GM12878 (cell line): ENCODE measurements at regions not wholly inside any gene's neighbourhood (a gene's known extent, or its start where the extent isn't known, plus 50 kb on each side); places are given as distances from the start of the nearest gene placed in this dataset.

Experiments used
- ATAC-seq: fragments of 200-7000 bp; cut with Tn5 transposase; 3 replicates; pipeline ENCODE4 v1.9.1; 2020; ENCODE audit warnings: mild to moderate bottlenecking, moderate library complexity
- BruUV-seq: library from RNA; stranded (reverse); fragments of 400-500 nt; replicated peaks from 2 replicates; lab custom pipeline; 2021; lab: Mats Ljungman, UMichigan
- CTCF ChIA-PET: fragments of 300-600 bp; sonication (Branson Sonifier 250); formaldehyde crosslinking; extraction: SDS; loops from one replicate; lab custom pipeline; 2021; ENCODE audit warnings: inconsistent platforms; lab: Yijun Ruan, JAX
- POLR2A ChIA-PET: fragments of 350-600 bp; formaldehyde crosslinking; extraction: SDS; loops from one replicate; lab custom pipeline; 2021; ENCODE audit warnings: inconsistent platforms; lab: Charles Lee
- RAD21 ChIA-PET: fragments of 300-600 bp; sonication (Branson Sonifier 250); formaldehyde crosslinking; loops from one replicate; lab custom pipeline; 2023; ENCODE audit warnings: antibody characterized with exemption; ENCODE audit not compliant: unreplicated experiment; lab: Charles Lee
- SMC1A ChIA-PET: fragments of 300-600 bp; sonication (Branson Sonifier 250); formaldehyde crosslinking; loops from one replicate; lab custom pipeline; 2023; ENCODE audit not compliant: unreplicated experiment, uncharacterized antibody; lab: Charles Lee
- DNase-seq: peaks from one replicate; pipeline ENCODE4 v3.0.0-alpha.2; 2011; ENCODE audit warnings: low read depth, low spot score
- FAIRE-seq: peaks from 3 replicates; lab custom pipeline; 2011; peaks lifted over from hg19 to GRCh38; lab: Jason Lieb, UNC
- H2AFZ ChIP-seq: 2 replicates; pipeline ENCODE4 v1.6.0; 2011; ENCODE audit warnings: low read depth, low read length, control low read depth; ENCODE audit not compliant: control insufficient read depth
- H3K27ac ChIP-seq: 2 replicates; pipeline ENCODE4 v1.5.1; 2011; ENCODE audit warnings: control low read depth; ENCODE audit not compliant: control insufficient read depth, insufficient read depth
- H3K27me3 ChIP-seq, 2 experiments: replicated peaks in 1 of 2; 2 replicates each; pipeline versions ENCODE4 v1.6.0 to v1.6.1; 2011; ENCODE audit warnings: low read length in 1 of 2; ENCODE audit not compliant: control insufficient read depth in 2 of 2, insufficient read depth in 2 of 2
- H3K36me3 ChIP-seq, 2 experiments: 2 replicates each; pipeline ENCODE4 v1.5.1; 2011; ENCODE audit warnings: low read length in 1 of 2; ENCODE audit not compliant: control insufficient read depth in 2 of 2, insufficient read depth in 2 of 2
- H3K4me1 ChIP-seq: 2 replicates; pipeline ENCODE4 v1.6.1; 2011; ENCODE audit warnings: mild to moderate bottlenecking, low read length, moderate library complexity, mixed read lengths; ENCODE audit not compliant: control insufficient read depth, insufficient read depth
- H3K4me2 ChIP-seq: 2 replicates; pipeline ENCODE4 v1.6.0; 2011; ENCODE audit warnings: control low read depth; ENCODE audit not compliant: control insufficient read depth, insufficient read depth
- H3K4me3 ChIP-seq: fragments of 200-600 bp; sonication (generic); 2 replicates; pipeline ENCODE4 v1.5.1; 2016
- H3K79me2 ChIP-seq: 2 replicates; pipeline ENCODE4 v1.6.0; 2011; ENCODE audit warnings: low read length; ENCODE audit not compliant: control insufficient read depth, insufficient read depth
- H3K9ac ChIP-seq: 2 replicates; pipeline ENCODE4 v1.8.0; 2011; ENCODE audit warnings: low read length, control low read depth, mixed read lengths; ENCODE audit not compliant: control insufficient read depth, insufficient read depth
- H3K9me3 ChIP-seq: replicated peaks from 3 replicates; pipeline ENCODE4 v1.5.1; 2011; ENCODE audit warnings: mild to moderate bottlenecking, low read length; ENCODE audit not compliant: control insufficient read depth, insufficient read depth
- H4K20me1 ChIP-seq: 2 replicates; pipeline ENCODE4 v1.6.0; 2011; ENCODE audit not compliant: control insufficient read depth, insufficient read depth
- CHD4 ChIP-seq: fragments of 200-600 bp; sonication (generic); IDR thresholded peaks from 2 replicates; pipeline ENCODE4 v1.6.1; 2016; ENCODE audit warnings: mild to moderate bottlenecking
- EZH2 ChIP-seq: IDR thresholded peaks from 2 replicates; pipeline ENCODE4 v1.6.1; 2012; ENCODE audit warnings: low read depth, mild to moderate bottlenecking, control low read depth, inconsistent platforms, low read length, borderline replicate concordance; ENCODE audit not compliant: control insufficient read depth
- GATAD2B ChIP-seq: fragments of 450-650 bp; conservative IDR thresholded peaks from 2 replicates; pipeline ENCODE4 v1.6.1; 2017; ENCODE audit warnings: low read depth, mild to moderate bottlenecking, moderate library complexity
- NBN ChIP-seq: fragments of 450-650 bp; IDR thresholded peaks from 2 replicates; pipeline ENCODE4 v1.6.1; 2016
- NFYA ChIP-seq: IDR thresholded peaks from 2 replicates; pipeline ENCODE4 v1.6.1; 2011; ENCODE audit warnings: low read depth, mild to moderate bottlenecking, low read length, improper control_type of control experiment, borderline replicate concordance
- POLR2AphosphoS5 ChIP-seq: IDR thresholded peaks from 2 replicates; pipeline ENCODE4 v1.6.1; 2011; ENCODE audit warnings: mild to moderate bottlenecking, low read length, inconsistent platforms
- RAD51 ChIP-seq: fragments of 450-650 bp; IDR thresholded peaks from 2 replicates; pipeline ENCODE4 v1.6.1; 2016; ENCODE audit warnings: moderate library complexity, mild to moderate bottlenecking, inconsistent platforms
- RBBP5 ChIP-seq: fragments of 200-600 bp; sonication (generic); conservative IDR thresholded peaks from 2 replicates; pipeline ENCODE4 v1.6.1; 2016
- RUNX3 ChIP-seq: IDR thresholded peaks from 2 replicates; pipeline ENCODE4 v1.6.1; 2012; ENCODE audit warnings: low read length, inconsistent platforms
- SMAD1 ChIP-seq: fragments of 450-650 bp; IDR thresholded peaks from 2 replicates; pipeline ENCODE4 v1.6.1; 2018; ENCODE audit warnings: mild to moderate bottlenecking, low read depth; ENCODE audit not compliant: partially characterized antibody
- STAT1 ChIP-seq: fragments of 450-650 bp; conservative IDR thresholded peaks from 2 replicates; pipeline ENCODE4 v1.6.1; 2014; ENCODE audit warnings: antibody characterized with exemption, mild to moderate bottlenecking
- STAT3 ChIP-seq: IDR thresholded peaks from 2 replicates; pipeline ENCODE4 v1.6.1; 2011; ENCODE audit warnings: low read depth, low read length, improper control_type of control experiment
- TAF1 ChIP-seq: IDR thresholded peaks from 2 replicates; pipeline ENCODE4 v1.6.1; 2011; ENCODE audit warnings: mild to moderate bottlenecking, low read depth, low read length, borderline replicate concordance
- TARDBP ChIP-seq: IDR thresholded peaks from 2 replicates; pipeline ENCODE4 v1.6.1; 2016; ENCODE audit warnings: borderline replicate concordance
- YY1 ChIP-seq: IDR thresholded peaks from 2 replicates; pipeline ENCODE4 v1.6.1; 2011; ENCODE audit warnings: low read depth, mild to moderate bottlenecking, low read length
- ZNF207 ChIP-seq: fragments of 450-650 bp; IDR thresholded peaks from 2 replicates; pipeline ENCODE4 v1.6.1; 2014; ENCODE audit warnings: antibody characterized with exemption, mild to moderate bottlenecking, borderline replicate concordance
- ZNF274 ChIP-seq: IDR thresholded peaks from one replicate; pipeline ENCODE4 v1.8.0; 2011; ENCODE audit not compliant: insufficient read length, insufficient read depth
- WGBS: methylation state at CpG from one replicate; pipeline ENCODE4 v1.1.6; 2016; ENCODE audit warnings: low lambda C conversion rate; ENCODE audit not compliant: insufficient replicate concordance, insufficient coverage; ENCODE audit errors: missing lambda C conversion rate; 5-methylcytosine and 5-hydroxymethylcytosine counted together
- in situ Hi-C: fragments of 300-500 bp; cut with MboI; formaldehyde crosslinking; loops from 9 replicates; pipeline ENCODE4 v1.14.3; 2018; ENCODE audit warnings: mixed read lengths
- intact Hi-C: fragments of 100-400 bp; cut with micrococcal nuclease; formaldehyde crosslinking; loops from one replicate; pipeline ENCODE4 v1.14.2; 2022; ENCODE audit not compliant: unreplicated experiment
- TF ChIP-seq, protein P1 (sequence below), 3 experiments: IDR thresholded peaks in 2 of 3; conservative IDR thresholded peaks in 1 of 3; 2 replicates each; pipeline ENCODE4 v1.5.1; 2011; ENCODE audit warnings: low read depth in 3 of 3, low read length in 3 of 3, mild to moderate bottlenecking in 3 of 3, control low read depth in 2 of 3, moderate library complexity in 2 of 3, inconsistent platforms in 1 of 3, mixed read lengths in 1 of 3; ENCODE audit not compliant: control insufficient read depth in 2 of 3, insufficient read depth in 1 of 3; ENCODE audit errors: extremely low read depth in 1 of 3
- TF ChIP-seq, protein P2 (sequence below): fragments of 450-650 bp; IDR thresholded peaks from 2 replicates; pipeline ENCODE4 v1.6.1; 2017; ENCODE audit warnings: mild to moderate bottlenecking

DNA sequence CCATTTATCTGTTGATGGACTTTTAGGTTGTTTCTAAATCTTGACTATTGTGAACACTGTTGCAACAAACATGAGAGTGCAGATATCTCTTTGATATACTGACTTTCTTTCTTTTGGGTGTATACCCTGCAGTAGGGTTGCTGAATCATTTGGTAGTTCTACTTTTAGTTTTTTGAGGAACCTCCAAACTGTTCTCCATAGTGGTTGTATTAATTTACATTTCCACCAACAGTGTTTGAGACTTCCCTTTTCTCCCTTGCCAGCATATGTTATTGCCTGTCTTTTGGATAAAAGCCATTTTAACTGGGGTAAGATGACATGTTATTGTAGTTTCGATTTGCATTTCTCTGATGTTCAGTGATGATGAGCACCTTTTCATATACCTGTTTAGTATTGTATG is 330.0 kb downstream of the DDX10 start:
- WGBS = 0% methylated on average over 1 of the region's 1 CpG

DNA sequence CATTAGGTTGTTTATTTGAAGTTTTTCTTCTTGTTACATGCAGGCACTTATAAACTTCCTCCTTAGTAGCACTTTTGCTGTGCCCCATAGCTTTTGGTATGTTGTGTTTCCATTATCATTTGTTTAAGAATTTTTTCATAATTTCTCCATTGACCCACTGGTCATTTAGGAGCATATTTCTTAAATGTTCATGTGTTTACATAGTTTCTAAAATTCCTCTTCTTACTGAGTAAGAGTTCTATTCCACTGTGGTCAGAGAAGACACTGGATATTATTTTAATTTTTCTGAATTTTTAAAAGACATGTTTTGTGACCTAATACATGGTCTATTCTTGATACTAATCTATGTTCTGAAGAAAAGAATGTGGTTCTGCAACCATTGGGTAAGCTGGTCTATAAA is 333.0 kb downstream of the DDX10 start:
- ChIA-PET POLR2A (no interaction called here), SMC1A (no interaction called here), RAD21 (no interaction called here), CTCF (no interaction called here)
- H3K9ac ChIP-seq = no peak overlapping the region
- no TSS peak for BruUV-seq
- H3K79me2 ChIP-seq = no peaks in the 10 kb centered on the region
- H3K4me3 ChIP-seq = no peak overlapping the region
- no peak overlapping the region for H3K27ac ChIP-seq
- ATAC-seq (no peak), FAIRE-seq (no peak), DNase-seq (no peak)
- H3K4me2 ChIP-seq = no peak overlapping the region
- no peaks in the 10 kb centered on the region for H3K4me1 ChIP-seq
- in situ Hi-C loops (no loop called here), intact Hi-C loops (no loop called here)
- H3K9me3 ChIP-seq = no peaks in the 10 kb centered on the region
- no peaks in the 10 kb centered on the region for H3K36me3 ChIP-seq
- H4K20me1 ChIP-seq = no peaks in the 10 kb centered on the region
- no peaks in the 10 kb centered on the region for H3K27me3 ChIP-seq
- no peak overlapping the region for H2AFZ ChIP-seq
- no peak for TF ChIP-seq NBN
- TF ChIP-seq STAT3 = no peak
- TF ChIP-seq CHD4 = no peak
- TF ChIP-seq ZNF274 = no peak
- no peak for TF ChIP-seq TAF1
- no peak for TF ChIP-seq SMAD1
- no peak for TF ChIP-seq RUNX3
- TF ChIP-seq STAT1 = no peak
- TF ChIP-seq, protein P1, sequence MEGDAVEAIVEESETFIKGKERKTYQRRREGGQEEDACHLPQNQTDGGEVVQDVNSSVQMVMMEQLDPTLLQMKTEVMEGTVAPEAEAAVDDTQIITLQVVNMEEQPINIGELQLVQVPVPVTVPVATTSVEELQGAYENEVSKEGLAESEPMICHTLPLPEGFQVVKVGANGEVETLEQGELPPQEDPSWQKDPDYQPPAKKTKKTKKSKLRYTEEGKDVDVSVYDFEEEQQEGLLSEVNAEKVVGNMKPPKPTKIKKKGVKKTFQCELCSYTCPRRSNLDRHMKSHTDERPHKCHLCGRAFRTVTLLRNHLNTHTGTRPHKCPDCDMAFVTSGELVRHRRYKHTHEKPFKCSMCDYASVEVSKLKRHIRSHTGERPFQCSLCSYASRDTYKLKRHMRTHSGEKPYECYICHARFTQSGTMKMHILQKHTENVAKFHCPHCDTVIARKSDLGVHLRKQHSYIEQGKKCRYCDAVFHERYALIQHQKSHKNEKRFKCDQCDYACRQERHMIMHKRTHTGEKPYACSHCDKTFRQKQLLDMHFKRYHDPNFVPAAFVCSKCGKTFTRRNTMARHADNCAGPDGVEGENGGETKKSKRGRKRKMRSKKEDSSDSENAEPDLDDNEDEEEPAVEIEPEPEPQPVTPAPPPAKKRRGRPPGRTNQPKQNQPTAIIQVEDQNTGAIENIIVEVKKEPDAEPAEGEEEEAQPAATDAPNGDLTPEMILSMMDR (IDR thresholded peaks at IDR 0.05 in 2 of 3, conservative IDR thresholded peaks at IDR 0.05 in 1 of 3; ENCODE audit: control insufficient read depth in 2 of 3, extremely low read depth in 1 of 3, insufficient read depth in 1 of 3, low read depth in 3 of 3, low read length in 3 of 3) = no peak
- TF ChIP-seq NFYA = no peak
- no peak for TF ChIP-seq EZH2
- TF ChIP-seq GATAD2B = no peak
- TF ChIP-seq RAD51 = no peak
- TF ChIP-seq, protein P2, sequence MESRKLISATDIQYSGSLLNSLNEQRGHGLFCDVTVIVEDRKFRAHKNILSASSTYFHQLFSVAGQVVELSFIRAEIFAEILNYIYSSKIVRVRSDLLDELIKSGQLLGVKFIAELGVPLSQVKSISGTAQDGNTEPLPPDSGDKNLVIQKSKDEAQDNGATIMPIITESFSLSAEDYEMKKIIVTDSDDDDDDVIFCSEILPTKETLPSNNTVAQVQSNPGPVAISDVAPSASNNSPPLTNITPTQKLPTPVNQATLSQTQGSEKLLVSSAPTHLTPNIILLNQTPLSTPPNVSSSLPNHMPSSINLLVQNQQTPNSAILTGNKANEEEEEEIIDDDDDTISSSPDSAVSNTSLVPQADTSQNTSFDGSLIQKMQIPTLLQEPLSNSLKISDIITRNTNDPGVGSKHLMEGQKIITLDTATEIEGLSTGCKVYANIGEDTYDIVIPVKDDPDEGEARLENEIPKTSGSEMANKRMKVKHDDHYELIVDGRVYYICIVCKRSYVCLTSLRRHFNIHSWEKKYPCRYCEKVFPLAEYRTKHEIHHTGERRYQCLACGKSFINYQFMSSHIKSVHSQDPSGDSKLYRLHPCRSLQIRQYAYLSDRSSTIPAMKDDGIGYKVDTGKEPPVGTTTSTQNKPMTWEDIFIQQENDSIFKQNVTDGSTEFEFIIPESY = no peak
- no peak for TF ChIP-seq POLR2AphosphoS5
- TF ChIP-seq ZNF207 = no peak

More for the DNA sequence above, 330.0 kb downstream of the DDX10 start:
- ChIA-PET POLR2A (no interaction called here), SMC1A (no interaction called here), RAD21 (no interaction called here), CTCF (no interaction called here)
- H3K4me2 ChIP-seq = no peak overlapping the region
- H3K79me2 ChIP-seq = no peaks in the 10 kb centered on the region
- TF ChIP-seq RBBP5 (no peak), TARDBP (no peak), YY1 (no peak)
- FAIRE-seq (no peak), ATAC-seq (no peak), DNase-seq (no peak)
- no peak overlapping the region for H2AFZ ChIP-seq
- no peak overlapping the region for H3K4me3 ChIP-seq
- H4K20me1 ChIP-seq = no peaks in the 10 kb centered on the region
- H3K9me3 ChIP-seq = no peaks in the 10 kb centered on the region
- intact Hi-C loops = no loop called here
- no peaks in the 10 kb centered on the region for H3K27me3 ChIP-seq
- H3K9ac ChIP-seq = no peak overlapping the region
- no peak overlapping the region for H3K27ac ChIP-seq
- BruUV-seq = no TSS peak
- H3K4me1 ChIP-seq = no peaks in the 10 kb centered on the region
- in situ Hi-C loops = no loop called here
- H3K36me3 ChIP-seq = no peaks in the 10 kb centered on the region
